ENCODE measurements at regions not wholly inside any gene's neighbourhood (a gene's known extent, or its start where the extent isn't known, plus 50 kb on each side); places are given as distances from the start of the nearest gene placed in this dataset.
A peak's percentile ranks its signal among the peaks of the same experiment; 100 is the strongest.

DNA sequence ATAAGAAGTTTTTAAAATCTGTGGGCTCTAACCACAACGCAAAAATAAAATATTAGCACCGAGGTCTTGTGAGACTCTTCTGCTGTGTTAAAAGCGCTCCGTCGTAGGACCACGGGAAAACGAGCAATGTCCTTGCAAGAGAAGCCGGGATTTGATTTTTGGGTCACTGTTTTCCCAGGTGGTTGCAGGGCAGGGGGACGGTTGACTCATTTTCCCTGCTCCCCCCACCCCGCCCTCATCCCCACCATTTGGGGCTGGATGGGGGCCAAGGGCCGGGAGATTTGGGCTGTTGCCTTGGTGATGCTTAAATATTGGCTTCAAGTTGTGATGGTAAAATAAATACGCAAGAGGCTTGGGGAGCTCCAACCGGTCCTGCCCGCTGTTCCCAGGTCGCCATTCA, 67.6 kb upstream of the SLC25A33 start:
- no peaks in the 10 kb centered on the region for H3K9me3 Mint-ChIP-seq (ENCODE audit: unreplicated experiment)
- DNase-seq, result no peak
- Histone ChIP-seq H3K36me3 (ENCODE audit: control insufficient read depth, insufficient read depth, low read length) (no peaks in the 10 kb centered on the region), H3K4me1 (no peaks in the 10 kb centered on the region), H3K4me3 (ENCODE audit: low read depth, low read length) (no peak overlapping the region), H3K27me3 (replicated peaks; ENCODE audit: control insufficient read depth, insufficient read depth, low read length) (no peaks in the 10 kb centered on the region), H3K9me3 (no peaks in the 10 kb centered on the region)
- H3K27ac Mint-ChIP-seq (ENCODE audit: unreplicated experiment), result no peak overlapping the region
- no peaks in the 10 kb centered on the region for H3K36me3 Mint-ChIP-seq (ENCODE audit: insufficient read depth, unreplicated experiment)
- TF ChIP-seq, protein P1, sequence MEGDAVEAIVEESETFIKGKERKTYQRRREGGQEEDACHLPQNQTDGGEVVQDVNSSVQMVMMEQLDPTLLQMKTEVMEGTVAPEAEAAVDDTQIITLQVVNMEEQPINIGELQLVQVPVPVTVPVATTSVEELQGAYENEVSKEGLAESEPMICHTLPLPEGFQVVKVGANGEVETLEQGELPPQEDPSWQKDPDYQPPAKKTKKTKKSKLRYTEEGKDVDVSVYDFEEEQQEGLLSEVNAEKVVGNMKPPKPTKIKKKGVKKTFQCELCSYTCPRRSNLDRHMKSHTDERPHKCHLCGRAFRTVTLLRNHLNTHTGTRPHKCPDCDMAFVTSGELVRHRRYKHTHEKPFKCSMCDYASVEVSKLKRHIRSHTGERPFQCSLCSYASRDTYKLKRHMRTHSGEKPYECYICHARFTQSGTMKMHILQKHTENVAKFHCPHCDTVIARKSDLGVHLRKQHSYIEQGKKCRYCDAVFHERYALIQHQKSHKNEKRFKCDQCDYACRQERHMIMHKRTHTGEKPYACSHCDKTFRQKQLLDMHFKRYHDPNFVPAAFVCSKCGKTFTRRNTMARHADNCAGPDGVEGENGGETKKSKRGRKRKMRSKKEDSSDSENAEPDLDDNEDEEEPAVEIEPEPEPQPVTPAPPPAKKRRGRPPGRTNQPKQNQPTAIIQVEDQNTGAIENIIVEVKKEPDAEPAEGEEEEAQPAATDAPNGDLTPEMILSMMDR (IDR thresholded peaks at IDR 0.05; ENCODE audit: insufficient read depth in 1 of 2, low read depth in 1 of 2, low read length in 1 of 2, severe bottlenecking in 1 of 2, unreplicated experiment in 1 of 2), result no peak
- ChIA-PET CTCF (no interaction called here), POLR2A (no interaction called here)
- H3K27me3 Mint-ChIP-seq (ENCODE audit: insufficient read depth, unreplicated experiment), result no peaks in the 10 kb centered on the region
- intact Hi-C loops (cut with micrococcal nuclease; ENCODE audit: unreplicated experiment), result no loop called here
- peaks cover 13% of the 10 kb centered on the region for H3K4me1 Mint-ChIP-seq (ENCODE audit: low read depth, unreplicated experiment)
- BruUV-seq (replicated peaks), result no TSS peak
- H3K4me3 Mint-ChIP-seq (ENCODE audit: unreplicated experiment), result no peak overlapping the region

DNA sequence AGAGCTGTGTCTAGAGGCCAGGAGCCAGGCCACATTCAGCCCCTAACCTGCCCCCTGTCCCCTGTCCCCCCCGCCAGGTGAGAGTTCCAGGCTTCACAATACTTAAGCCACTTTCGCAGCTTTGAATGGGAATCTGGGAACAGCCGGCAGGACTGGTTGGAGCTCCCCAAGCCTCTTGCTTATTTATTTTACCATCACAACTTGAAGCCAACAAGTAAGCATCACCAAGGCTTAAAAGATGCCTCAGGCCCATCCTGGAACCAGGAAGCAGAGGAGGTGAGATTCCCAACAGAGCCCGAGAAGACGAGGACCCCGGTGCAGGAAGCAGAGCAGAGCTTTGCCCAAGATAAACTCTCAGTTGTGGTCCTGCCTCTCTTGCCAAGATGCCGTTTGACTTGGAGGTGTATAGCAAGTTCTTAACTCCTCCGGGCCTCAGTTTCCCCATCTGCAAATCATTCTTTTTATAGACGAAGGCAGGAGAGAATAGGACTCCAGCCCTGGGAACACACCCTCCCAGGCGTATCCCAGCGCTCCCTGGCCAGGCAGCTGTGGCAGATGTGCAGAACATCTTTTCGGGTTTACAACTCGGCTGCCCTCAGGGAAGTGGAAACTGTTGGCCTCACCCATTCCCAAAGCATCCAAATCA, 66.8 kb upstream of the SLC25A33 start:
- Histone ChIP-seq H3K4me1 (no peaks in the 10 kb centered on the region), H3K4me3 (ENCODE audit: low read depth, low read length) (no peak overlapping the region), H3K27me3 (replicated peaks; ENCODE audit: control insufficient read depth, insufficient read depth, low read length) (no peaks in the 10 kb centered on the region), H3K9me3 (no peaks in the 10 kb centered on the region), H3K36me3 (ENCODE audit: control insufficient read depth, insufficient read depth, low read length) (no peaks in the 10 kb centered on the region)
- Mint-ChIP-seq H3K4me1 (ENCODE audit: low read depth, unreplicated experiment) (peaks cover 5% of the 10 kb centered on the region), H3K36me3 (ENCODE audit: insufficient read depth, unreplicated experiment) (no peaks in the 10 kb centered on the region), H3K9me3 (ENCODE audit: unreplicated experiment) (no peaks in the 10 kb centered on the region), H3K27ac (ENCODE audit: unreplicated experiment) (no peak overlapping the region), H3K4me3 (ENCODE audit: unreplicated experiment) (no peak overlapping the region), H3K27me3 (ENCODE audit: insufficient read depth, unreplicated experiment) (no peaks in the 10 kb centered on the region)
- no TSS peak for BruUV-seq (replicated peaks)
- DNase-seq, result no peak
- TF ChIP-seq, protein P1 (IDR thresholded peaks at IDR 0.05; ENCODE audit: insufficient read depth in 1 of 2, low read depth in 1 of 2, low read length in 1 of 2, severe bottlenecking in 1 of 2, unreplicated experiment in 1 of 2), result no peak
- ChIA-PET POLR2A (no interaction called here), CTCF (interaction anchor here (0.5 kb wide), 1 partner anchor 146 kb away, joined by 3 read pairs; no protein-coding TSS in a partner anchor)
- intact Hi-C loops (cut with micrococcal nuclease; ENCODE audit: unreplicated experiment), result no loop called here

DNA sequence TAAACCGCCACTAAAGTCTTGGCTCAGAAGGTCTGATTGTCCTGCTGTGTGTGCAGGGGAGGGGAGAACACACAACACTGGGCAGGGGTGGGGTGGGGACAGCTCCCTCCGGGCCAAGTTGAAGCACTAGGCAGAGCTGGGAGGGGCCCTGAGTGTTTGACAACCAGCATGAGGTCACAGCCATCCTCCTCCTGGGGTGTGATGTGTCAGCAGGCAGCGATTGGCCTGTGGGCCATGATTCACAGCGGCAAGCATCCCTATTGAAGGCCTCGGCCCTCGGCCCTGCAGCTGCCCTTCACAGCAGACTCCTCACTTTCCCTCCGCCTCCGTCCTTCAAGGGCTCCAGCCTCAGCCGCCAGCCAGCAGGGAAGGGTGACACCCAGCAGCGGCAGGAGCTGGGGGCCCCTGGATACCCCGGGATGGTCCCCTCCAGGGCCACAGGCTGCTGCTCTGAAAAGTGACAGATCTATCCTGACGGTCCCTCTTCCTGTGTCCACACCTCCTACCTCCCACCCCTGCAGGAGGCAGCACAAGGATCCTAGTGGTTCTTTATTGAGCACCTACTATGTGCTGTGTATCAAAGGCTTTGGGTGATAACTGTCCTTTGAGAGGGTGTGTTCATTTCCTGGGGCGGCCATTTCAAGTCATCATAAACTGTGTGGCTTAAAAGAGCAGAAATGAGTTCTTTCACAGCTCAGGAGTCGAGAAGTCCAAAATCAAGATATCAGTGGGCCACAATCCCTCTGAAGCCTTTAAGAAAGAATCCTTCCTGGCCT, 66.0 kb upstream of the SLC25A33 start:
- peak in 1 of 2 experiments; percentile 30 for DNase-seq

More for the DNA sequence above, 66.0 kb upstream of the SLC25A33 start:
- no TSS peak for BruUV-seq (replicated peaks)
- H3K4me3 Mint-ChIP-seq (ENCODE audit: unreplicated experiment), result no peak overlapping the region
- H3K4me1 ChIP-seq, result no peaks in the 10 kb centered on the region
- no peaks in the 10 kb centered on the region for H3K36me3 Mint-ChIP-seq (ENCODE audit: insufficient read depth, unreplicated experiment)
- no peaks in the 10 kb centered on the region for H3K4me1 Mint-ChIP-seq (ENCODE audit: low read depth, unreplicated experiment)
- H3K27ac Mint-ChIP-seq (ENCODE audit: unreplicated experiment), result no peak overlapping the region
- TF ChIP-seq, protein P1 (IDR thresholded peaks at IDR 0.05; ENCODE audit: insufficient read depth in 1 of 2, low read depth in 1 of 2, low read length in 1 of 2, severe bottlenecking in 1 of 2, unreplicated experiment in 1 of 2), result no peak
- ChIA-PET POLR2A (no interaction called here), CTCF (no interaction called here)
- no peaks in the 10 kb centered on the region; the same call in 1 of the 2 replicates for H3K9me3 ChIP-seq
- H3K4me3 ChIP-seq (ENCODE audit: low read depth, low read length), result no peak overlapping the region
- no peaks in the 10 kb centered on the region for H3K27me3 Mint-ChIP-seq (ENCODE audit: insufficient read depth, unreplicated experiment)
- H3K36me3 ChIP-seq (ENCODE audit: control insufficient read depth, insufficient read depth, low read length), result no peaks in the 10 kb centered on the region
- H3K9me3 Mint-ChIP-seq (ENCODE audit: unreplicated experiment), result no peaks in the 10 kb centered on the region
- intact Hi-C loops (cut with micrococcal nuclease; ENCODE audit: unreplicated experiment), result no loop called here
- H3K27me3 ChIP-seq (replicated peaks; ENCODE audit: control insufficient read depth, insufficient read depth, low read length), result no peaks in the 10 kb centered on the region

Measured in Caco-2 (cell line).